TTC549 (cell line): ENCODE measurements at regions not wholly inside any gene's neighbourhood (a gene's known extent, or its start where the extent isn't known, plus 50 kb on each side); places are given as distances from the start of the nearest gene placed in this dataset.

Source experiments
- FAIRE-seq: peaks from 2 replicates; lab custom pipeline; 2012; peaks lifted over from hg19 to GRCh38; lab: Jason Lieb, UNC

- no peak for FAIRE-seq
Measured at GRCh38 chr13:99027661-99028425, 50.0 kb upstream of the DOCK9 start.

GRCh38 chr13:99028890-99029289 lies 51.0 kb upstream of the DOCK9 start:
- no peak for FAIRE-seq

GRCh38 chr13:99029576-99029975 lies 51.7 kb upstream of the DOCK9 start:
- no peak for FAIRE-seq

GRCh38 chr13:99030326-99030725 lies 52.5 kb upstream of the DOCK9 start:
- no peak for FAIRE-seq

GRCh38 chr13:99031832-99032231 lies 54.0 kb upstream of the DOCK9 start:
- no peak for FAIRE-seq

- FAIRE-seq = peak; percentile 68
Measured at GRCh38 chr13:99033814-99034213, 56.0 kb upstream of the DOCK9 start.

- FAIRE-seq = no peak
Measured at GRCh38 chr13:99034333-99035085, 56.6 kb upstream of the DOCK9 start.

GRCh38 chr13:99035715-99036114 lies 57.9 kb upstream of the DOCK9 start:
- FAIRE-seq = no peak

- FAIRE-seq = no peak
Measured at GRCh38 chr13:99037756-99038155, 59.9 kb upstream of the DOCK9 start.

- no peak for FAIRE-seq
Measured at GRCh38 chr13:99039718-99040280, 61.9 kb upstream of the DOCK9 start.

GRCh38 chr13:99040536-99041131 lies 62.8 kb upstream of the DOCK9 start:
- no peak for FAIRE-seq

- no peak for FAIRE-seq
Measured at GRCh38 chr13:99041337-99041736, 63.5 kb upstream of the DOCK9 start.

GRCh38 chr13:99041788-99042187 lies 63.9 kb upstream of the DOCK9 start:
- FAIRE-seq = no peak

GRCh38 chr13:99042521-99043250 lies 64.8 kb upstream of the DOCK9 start:
- no peak for FAIRE-seq

GRCh38 chr13:99043831-99044231 lies 66.0 kb upstream of the DOCK9 start:
- no peak for FAIRE-seq

GRCh38 chr13:99044764-99045163 lies 66.9 kb upstream of the DOCK9 start:
- no peak for FAIRE-seq

- FAIRE-seq = no peak
Measured at GRCh38 chr13:99045396-99045795, 67.5 kb upstream of the DOCK9 start.

GRCh38 chr13:99046851-99047250 lies 69.0 kb upstream of the DOCK9 start:
- FAIRE-seq = no peak

- no peak for FAIRE-seq
Measured at GRCh38 chr13:99050983-99051488, 73.2 kb upstream of the DOCK9 start.

- FAIRE-seq = no peak
Measured at GRCh38 chr13:99051768-99052455, 74.0 kb upstream of the DOCK9 start.

- FAIRE-seq = no peak
Measured at GRCh38 chr13:99053636-99054233, 75.9 kb upstream of the DOCK9 start.
